Activated CD8-positive, alpha-beta memory T cell treated with anti-CD3 and anti-CD28 coated beads for 48 hours (primary cell): ENCODE measurements at regions not wholly inside any gene's neighbourhood (a gene's known extent, or its start where the extent isn't known, plus 50 kb on each side); places are given as distances from the start of the nearest gene placed in this dataset.
"Not testable (repeated sequence)": the region's sequence is repeated elsewhere in the genome, so short reads cannot be mapped to it uniquely, and the experiment has no call there.

Experiments
- DNase-seq, 3 experiments: peaks; one replicate each; pipeline ENCODE4 v3.0.0-alpha.2; 2020; ENCODE audit warnings: low read depth in 2 of 3, low spot score in 2 of 3

DNA sequence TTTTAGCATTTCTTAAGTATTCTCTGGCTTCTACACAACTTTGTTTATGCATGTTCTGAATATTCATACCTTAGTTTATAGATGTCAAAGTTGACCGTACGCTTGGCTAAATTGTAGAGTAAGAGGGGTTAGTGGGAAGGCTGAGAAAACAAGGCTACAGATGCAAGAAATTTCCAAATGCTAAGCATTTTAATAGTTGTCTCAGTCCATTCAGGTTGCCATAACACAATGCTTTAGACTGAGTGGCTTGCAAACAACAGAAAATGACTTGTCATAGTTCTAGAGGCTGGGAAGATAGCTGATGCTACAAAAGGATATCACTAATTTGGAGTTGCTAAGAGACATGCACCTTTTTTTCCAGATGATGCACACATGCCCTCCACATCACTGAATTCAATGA, 53.0 kb upstream of the C1QTNF3 start:
- DNase-seq, result not testable (repeated sequence)

GRCh38 chr5:34099891-34100290, 56.9 kb upstream of the C1QTNF3 start:
- DNase-seq, result not testable (repeated sequence)

DNA sequence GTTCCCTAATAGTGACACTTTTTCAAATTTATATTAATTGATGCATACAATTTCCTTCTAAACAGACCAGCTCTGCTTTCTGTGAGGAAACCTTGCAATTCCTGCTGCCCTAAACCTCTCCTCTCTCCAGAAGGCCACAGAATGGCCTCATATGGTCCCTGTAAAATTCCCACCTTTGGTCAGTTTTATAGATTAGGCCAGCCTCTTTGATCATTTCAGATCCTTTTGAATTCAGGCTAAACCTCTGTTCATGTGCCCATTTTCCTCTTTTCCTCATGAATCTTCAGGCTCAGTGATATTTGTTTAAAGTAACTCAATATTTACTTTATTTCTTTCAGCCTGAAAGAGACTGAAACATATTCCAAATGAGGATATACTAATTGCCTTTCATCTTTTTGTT, 58.6 kb upstream of the C1QTNF3 start:
- DNase-seq, result not testable (repeated sequence)

GRCh38 chr5:34108897-34109296, 65.9 kb upstream of the C1QTNF3 start:
- not testable (repeated sequence) for DNase-seq

DNA sequence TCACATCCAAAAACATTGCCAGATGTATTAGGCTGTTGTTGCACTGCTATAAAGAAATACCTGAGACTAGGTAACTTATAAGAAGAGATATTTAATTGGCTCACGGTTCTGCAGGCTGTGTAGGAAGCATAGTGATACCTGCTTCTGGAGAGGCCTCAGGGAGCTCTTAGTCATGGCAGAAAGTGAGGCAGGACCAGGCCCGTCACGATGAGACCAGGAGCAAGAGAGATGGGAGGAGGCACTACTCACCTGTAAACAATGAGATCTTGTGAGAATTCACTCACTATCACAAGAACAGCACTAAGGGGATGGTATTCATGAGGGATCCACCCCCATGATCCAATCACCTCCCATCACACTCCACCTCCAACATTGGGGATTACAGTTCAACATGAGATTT, 81.3 kb upstream of the C1QTNF3 start:
- DNase-seq, result not testable (repeated sequence)

DNA sequence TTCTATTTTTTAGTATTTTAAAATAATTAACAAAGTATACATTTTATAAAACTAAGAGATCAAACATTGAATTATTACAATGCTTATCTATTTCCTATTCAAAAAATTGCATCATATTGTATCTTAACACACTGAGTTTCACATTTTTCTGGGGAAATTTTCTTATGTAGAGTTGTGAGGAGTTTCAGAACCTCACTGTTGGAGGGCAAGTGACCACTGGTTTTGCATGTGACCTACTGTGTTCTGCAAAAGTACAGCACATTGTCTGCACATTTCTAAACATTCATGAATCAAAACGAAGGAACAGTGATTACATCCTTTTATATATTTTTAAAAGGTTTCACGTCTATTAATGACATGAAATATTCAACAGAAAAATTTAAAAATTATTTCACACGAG, 82.3 kb upstream of the C1QTNF3 start:
- DNase-seq, result not testable (repeated sequence)

DNA sequence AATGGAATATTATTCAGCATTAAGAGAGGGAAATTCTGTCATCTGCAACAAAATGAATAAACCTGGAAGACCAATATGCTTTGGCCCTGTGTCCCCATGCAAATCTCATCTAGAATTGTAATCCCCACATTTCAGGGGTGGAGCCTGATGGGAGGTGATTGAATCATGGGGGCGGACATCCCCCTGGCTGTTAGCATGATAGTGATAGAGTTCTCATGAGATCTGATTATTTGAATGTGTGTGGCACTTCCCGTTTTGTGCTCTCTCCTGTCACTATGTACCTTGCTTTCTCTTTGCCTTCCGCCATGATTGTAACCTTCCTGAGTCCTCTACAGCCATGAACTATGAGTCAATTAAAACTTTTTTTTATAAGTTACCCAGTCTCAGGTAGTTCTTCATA, 83.7 kb upstream of the C1QTNF3 start:
- not testable (repeated sequence) for DNase-seq

DNA sequence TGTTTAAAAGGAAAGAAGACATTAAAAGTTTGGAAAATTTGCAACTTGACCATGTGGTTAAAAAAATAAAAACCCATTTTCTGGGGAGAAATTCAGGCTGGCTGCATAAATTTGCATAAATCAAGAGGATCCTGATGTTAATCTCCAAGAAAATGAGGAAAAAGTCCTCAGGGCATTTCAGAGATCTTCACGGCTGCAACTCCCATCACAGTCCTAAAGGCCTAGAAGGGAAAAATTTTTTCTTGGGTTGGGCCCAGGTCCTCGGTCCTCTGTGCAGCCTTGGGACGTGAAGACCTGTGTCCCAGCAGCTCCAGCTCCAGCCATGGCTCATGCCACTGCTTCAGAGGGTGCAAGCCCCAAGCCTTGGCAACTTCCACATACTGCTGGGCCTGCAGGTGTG, 84.8 kb upstream of the C1QTNF3 start:
- not testable (repeated sequence) for DNase-seq

GRCh38 chr5:34128890-34129289, 85.9 kb upstream of the C1QTNF3 start:
- DNase-seq, result not testable (repeated sequence)

DNA sequence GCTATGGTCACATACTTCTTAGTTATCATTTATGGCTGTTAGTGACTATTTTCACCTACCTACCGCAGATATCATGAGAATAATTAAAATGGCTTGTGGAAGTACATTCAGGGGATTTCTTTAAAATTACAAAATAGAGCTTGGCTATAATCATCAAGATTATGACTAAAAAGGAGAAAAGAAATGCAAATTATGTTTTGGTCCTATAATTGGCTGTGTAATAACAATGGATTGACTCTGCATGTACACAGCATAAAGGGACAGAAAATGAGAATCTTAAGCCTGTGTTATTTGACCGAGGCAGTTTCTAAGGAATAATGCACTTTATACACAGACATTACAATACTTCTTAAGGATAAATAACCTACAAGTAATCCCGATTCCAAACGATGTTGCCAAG, 112.0 kb upstream of the C1QTNF3 start:
- not testable (repeated sequence) for DNase-seq

GRCh38 chr5:34156703-34157414, 113.8 kb upstream of the C1QTNF3 start:
- not testable (repeated sequence) for DNase-seq

DNA sequence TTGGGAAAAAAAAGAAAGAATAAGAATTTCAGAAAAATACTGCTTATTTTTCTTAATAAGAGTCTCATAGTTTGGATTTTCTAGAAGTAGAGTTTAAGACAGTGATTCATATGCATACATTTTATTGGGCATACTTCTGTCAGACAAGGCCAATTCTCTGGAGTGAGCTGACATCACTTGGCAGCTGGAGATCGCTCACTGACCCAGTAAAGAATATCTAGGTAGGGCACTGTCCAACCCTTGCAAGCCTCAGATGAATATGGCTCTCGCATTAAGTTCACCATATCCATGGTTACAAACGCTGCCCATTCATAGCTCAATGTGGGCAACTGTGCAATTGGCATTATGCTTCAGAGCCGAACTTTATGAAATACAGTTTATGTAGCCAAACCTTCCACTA, 117.9 kb upstream of the C1QTNF3 start:
- DNase-seq, result not testable (repeated sequence)

GRCh38 chr5:34171398-34171797, 128.4 kb upstream of the C1QTNF3 start:
- DNase-seq, result not testable (repeated sequence)

GRCh38 chr5:34179453-34180190, 136.6 kb upstream of the C1QTNF3 start:
- DNase-seq, result not testable (repeated sequence)

GRCh38 chr5:34180225-34180624, 137.2 kb upstream of the C1QTNF3 start:
- not testable (repeated sequence) for DNase-seq

GRCh38 chr5:34180940-34181614, 138.1 kb upstream of the C1QTNF3 start:
- not testable (repeated sequence) for DNase-seq

GRCh38 chr5:34185005-34185404, 142.0 kb upstream of the C1QTNF3 start:
- not testable (repeated sequence) for DNase-seq

GRCh38 chr5:34185572-34185971, 142.6 kb upstream of the C1QTNF3 start:
- not testable (repeated sequence) for DNase-seq

DNA sequence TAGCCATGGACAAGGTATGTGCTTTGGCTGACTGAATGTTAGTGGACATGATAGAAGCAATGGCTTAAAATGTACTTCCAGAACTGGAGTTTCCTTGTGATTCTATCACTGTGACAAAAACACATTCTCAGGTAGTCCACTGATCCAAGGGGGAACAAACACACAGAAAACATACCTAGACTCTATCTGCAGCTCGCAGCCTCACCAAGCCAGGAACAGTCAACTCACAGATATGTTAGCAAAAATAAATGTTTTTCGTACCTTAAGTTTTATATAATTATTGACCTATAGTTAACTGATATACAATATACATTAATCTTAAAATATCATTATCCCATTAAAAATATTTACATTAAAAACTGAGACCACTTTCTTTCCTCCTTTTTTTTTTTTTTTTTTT, 143.1 kb upstream of the C1QTNF3 start:
- not testable (repeated sequence) for DNase-seq

DNA sequence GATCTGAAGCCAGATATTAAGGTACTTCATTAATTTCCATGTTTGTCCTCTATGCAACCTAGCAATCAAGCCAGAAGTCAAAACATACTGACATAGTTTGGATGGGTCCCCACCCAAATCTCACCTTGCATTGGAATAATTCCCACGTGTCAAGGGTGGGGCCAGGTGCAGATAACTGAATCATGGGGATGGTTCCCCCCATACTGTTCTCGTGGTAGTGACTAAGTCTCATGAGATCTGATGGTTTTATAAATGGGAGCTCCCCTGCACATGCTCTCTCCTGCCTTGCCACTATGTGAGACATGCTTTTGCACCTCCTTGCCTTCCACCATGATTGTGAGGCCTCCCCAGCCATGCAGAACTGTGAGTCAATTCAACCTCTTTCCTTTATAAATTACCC, 143.9 kb upstream of the C1QTNF3 start:
- not testable (repeated sequence) for DNase-seq

DNA sequence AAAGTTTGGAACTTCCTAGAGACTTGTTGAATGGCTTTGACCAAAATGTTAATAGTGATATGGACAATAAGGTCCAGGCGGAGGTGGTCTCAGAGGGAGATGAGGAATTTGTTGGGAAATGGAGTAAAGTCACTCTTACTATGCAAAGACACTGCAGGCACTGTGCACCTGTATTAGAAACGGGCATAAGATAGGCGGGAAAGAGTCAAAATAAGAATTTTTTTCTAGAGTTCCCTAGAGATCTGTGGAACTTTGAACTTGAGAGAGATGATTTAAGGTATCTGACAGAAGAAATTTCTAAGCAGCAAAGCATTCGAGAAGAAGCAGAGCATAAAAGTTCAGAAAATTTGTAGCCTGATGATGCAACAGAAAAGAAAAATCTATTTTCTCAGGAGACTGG, 144.4 kb upstream of the C1QTNF3 start:
- not testable (repeated sequence) for DNase-seq
